Naive B cell (primary cell): ENCODE measurements at regions not wholly inside any gene's neighbourhood (a gene's known extent, or its start where the extent isn't known, plus 50 kb on each side); places are given as distances from the start of the nearest gene placed in this dataset.
A peak's percentile ranks its signal among the peaks of the same experiment; 100 is the strongest.
"Not testable (repeated sequence)": the region's sequence is repeated elsewhere in the genome, so short reads cannot be mapped to it uniquely, and the experiment has no call there.

Experiments used
- ATAC-seq, 2 donors: fragments of 150-1000 bp; cut with Tn5 transposase; 2 replicates each; pipeline ENCODE4 v1.10.0; 2021; ENCODE audit warnings: low read depth in 2 of 2, mild to moderate bottlenecking in 2 of 2, moderate library complexity in 2 of 2
- DNase-seq: peaks from one replicate; pipeline ENCODE4 v3.0.0; 2022
- H3K27ac Mint-ChIP-seq, 6 donors: one replicate each; pipeline ENCODE4 v1.8.0; 2020 to 2022; ENCODE audit warnings: mild to moderate bottlenecking in 6 of 6, mixed read lengths in 6 of 6, moderate library complexity in 5 of 6, inconsistent platforms in 2 of 6
- H3K27me3 Mint-ChIP-seq, 3 donors: one replicate each; pipeline ENCODE4 v1.8.0; 2021 to 2022; ENCODE audit warnings: mixed read lengths in 3 of 3, mild to moderate bottlenecking in 1 of 3
- H3K36me3 Mint-ChIP-seq, 2 donors: one replicate each; pipeline ENCODE4 v1.8.0; 2020 to 2022; ENCODE audit warnings: mixed read lengths in 2 of 2, inconsistent platforms in 1 of 2, mild to moderate bottlenecking in 1 of 2
- H3K4me1 Mint-ChIP-seq, 3 donors: one replicate each; pipeline ENCODE4 v1.8.0; 2020 to 2022; ENCODE audit warnings: mixed read lengths in 3 of 3, inconsistent platforms in 1 of 3, mild to moderate bottlenecking in 1 of 3, moderate library complexity in 1 of 3
- H3K4me3 Mint-ChIP-seq, 8 donors: one replicate each; pipeline ENCODE4 v1.8.0; 2020 to 2022; ENCODE audit warnings: mild to moderate bottlenecking in 8 of 8, mixed read lengths in 8 of 8, moderate library complexity in 8 of 8, inconsistent platforms in 2 of 8
- H3K9me3 Mint-ChIP-seq, 7 donors: one replicate each; pipeline ENCODE4 v1.8.0; 2020 to 2022; ENCODE audit warnings: mixed read lengths in 7 of 7, mild to moderate bottlenecking in 5 of 7, inconsistent platforms in 2 of 7, moderate library complexity in 1 of 7

DNA sequence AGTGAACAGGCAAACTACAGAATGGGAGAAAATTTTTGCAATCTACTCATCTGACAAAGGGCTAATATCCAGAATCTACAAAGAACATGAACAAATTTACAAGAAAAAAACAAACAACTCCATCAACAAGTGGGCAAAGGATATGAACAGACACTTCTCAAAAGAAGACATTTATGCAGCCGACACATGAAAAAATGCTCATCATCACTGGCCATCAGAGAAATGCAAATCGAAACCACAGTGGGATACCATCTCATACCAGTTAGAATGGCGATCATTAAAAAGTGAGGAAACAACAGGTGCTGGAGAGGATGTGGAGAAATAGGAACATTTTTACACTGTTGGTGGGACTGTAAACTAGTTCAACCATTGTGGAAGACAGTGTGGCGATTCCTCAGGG, 167.8 kb upstream of the PWP1 start:
- not testable (repeated sequence) for H3K4me1 Mint-ChIP-seq, ATAC-seq, H3K4me3 Mint-ChIP-seq, H3K27ac Mint-ChIP-seq, H3K9me3 Mint-ChIP-seq, H3K27me3 Mint-ChIP-seq, DNase-seq
- H3K36me3 Mint-ChIP-seq, result peaks cover 0 to 11% of the 10 kb centered on the region in 2 donors

DNA sequence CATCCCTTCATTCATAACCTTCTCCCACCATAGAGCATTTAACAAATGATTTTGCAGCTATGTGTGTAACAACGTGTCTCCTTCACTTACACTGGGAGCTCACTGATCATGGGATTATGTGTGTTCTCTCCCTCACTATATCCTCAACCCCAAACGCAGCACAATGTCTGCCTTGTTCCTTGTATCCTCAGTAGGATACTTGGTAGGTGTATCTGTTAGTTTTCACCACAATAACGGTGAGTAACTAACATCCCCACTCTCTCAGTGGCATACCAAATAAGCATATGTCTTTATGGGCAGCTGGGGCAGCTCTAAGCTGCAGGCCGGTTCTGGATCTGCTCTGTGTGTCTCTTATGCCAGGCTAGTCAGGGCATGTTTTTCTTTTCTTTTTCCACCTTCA, 166.7 kb upstream of the PWP1 start:
- Mint-ChIP-seq H3K9me3 (peaks cover 0 to 9% (median 6%) of the 10 kb centered on the region in 7 donors), H3K27me3 (peaks cover 0 to 8% (median 5%) of the 10 kb centered on the region in 3 donors), H3K27ac (no peak overlapping the region), H3K4me1 (peaks cover 5 to 6% (median 5%) of the 10 kb centered on the region in 3 donors), H3K36me3 (peaks cover 0 to 11% of the 10 kb centered on the region in 2 donors), H3K4me3 (no peak overlapping the region)
- DNase-seq (no peak), ATAC-seq (no peak)

DNA sequence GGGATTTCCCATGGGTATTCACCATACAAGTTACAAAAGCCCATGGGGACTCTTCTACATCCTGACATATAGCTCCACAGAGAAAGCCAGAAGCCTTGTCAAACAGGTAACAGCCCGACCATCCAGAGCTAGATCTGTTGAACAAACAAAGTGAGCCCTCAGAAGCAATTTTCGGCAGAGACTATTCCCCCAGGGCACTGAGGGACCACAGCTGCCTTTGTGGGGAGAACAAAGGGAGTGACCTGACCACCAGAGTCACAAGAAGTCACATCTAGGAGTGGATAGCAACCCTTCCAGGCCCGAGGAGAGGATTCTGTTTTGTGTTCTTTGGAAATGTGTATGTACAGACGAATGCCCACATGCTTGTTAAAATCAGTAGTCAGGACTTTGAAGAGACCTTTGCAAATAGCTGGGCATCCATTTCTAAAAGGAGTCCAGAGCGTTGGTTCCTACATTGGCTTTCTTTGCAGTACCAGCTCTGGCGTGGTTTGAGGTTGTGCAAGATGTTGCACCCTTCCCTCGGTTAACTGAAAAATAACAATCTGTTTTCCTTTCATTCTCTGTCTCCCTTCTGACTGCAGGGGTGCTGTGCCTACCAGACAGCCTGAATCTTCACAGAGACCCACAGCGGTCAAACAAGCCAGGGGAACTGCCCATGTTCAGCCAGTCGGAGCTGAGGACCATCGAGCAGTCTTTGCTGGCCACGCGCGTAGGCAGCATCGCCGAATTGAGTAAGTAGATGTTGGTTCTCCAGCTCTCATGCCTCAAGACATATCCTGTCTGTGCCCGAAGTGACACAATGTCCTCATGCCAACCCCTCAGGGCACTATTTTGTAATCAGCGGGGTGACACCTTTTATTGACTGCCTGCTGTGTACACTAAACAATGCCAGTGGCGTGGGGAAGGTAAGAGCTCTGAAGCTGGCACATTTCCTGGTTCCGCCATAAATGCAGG, 165.4 kb upstream of the PWP1 start:
- Mint-ChIP-seq H3K27ac (peak overlapping the region in 1 of 6 donors; percentile 37), H3K36me3 (peaks cover 0 to 11% of the 10 kb centered on the region in 2 donors)

DNA sequence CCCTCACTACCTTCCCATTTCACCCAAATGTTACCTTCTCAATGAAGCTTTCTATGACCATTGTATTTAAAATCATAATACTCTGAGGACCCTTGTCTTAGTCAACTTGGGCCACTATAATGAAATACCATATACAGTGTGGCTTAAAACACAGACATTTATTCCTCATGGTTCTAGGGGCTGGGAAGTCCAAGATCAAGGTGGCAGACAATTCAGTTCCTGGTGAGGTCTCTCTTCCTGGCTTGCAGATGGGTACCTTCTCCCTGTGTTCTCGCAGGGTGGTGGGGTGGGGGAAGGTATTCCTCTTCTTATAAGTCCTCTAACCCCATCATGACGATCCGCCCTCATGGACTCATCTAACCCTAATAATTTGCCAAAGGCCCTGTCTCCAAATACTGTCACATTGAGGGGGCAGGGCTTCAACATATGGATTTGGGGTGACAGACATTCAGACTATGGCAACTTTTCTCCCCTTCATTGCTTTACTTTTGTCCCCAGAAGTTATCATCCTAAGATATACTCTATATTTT, 163.7 kb upstream of the PWP1 start:
- H3K36me3 Mint-ChIP-seq, result peaks cover 0 to 11% of the 10 kb centered on the region in 2 donors
- no peak for DNase-seq
- peaks cover 0 to 8% (median 5%) of the 10 kb centered on the region in 3 donors for H3K27me3 Mint-ChIP-seq
- H3K4me3 Mint-ChIP-seq, result no peak overlapping the region
- ATAC-seq, result no peak
- peaks cover 0 to 2% (median 0%) of the 10 kb centered on the region in 3 donors for H3K4me1 Mint-ChIP-seq
- peaks cover 0 to 9% (median 6%) of the 10 kb centered on the region in 7 donors for H3K9me3 Mint-ChIP-seq
- no peak overlapping the region for H3K27ac Mint-ChIP-seq

More for the DNA sequence above, 165.4 kb upstream of the PWP1 start:
- H3K27me3 Mint-ChIP-seq, result peaks cover 0 to 8% (median 5%) of the 10 kb centered on the region in 3 donors
- ATAC-seq (no peak), DNase-seq (no peak)
- H3K4me1 Mint-ChIP-seq, result peaks cover 5 to 7% (median 5%) of the 10 kb centered on the region in 3 donors
- H3K4me3 Mint-ChIP-seq, result no peak overlapping the region
- peaks cover 0 to 9% (median 6%) of the 10 kb centered on the region in 7 donors for H3K9me3 Mint-ChIP-seq

DNA sequence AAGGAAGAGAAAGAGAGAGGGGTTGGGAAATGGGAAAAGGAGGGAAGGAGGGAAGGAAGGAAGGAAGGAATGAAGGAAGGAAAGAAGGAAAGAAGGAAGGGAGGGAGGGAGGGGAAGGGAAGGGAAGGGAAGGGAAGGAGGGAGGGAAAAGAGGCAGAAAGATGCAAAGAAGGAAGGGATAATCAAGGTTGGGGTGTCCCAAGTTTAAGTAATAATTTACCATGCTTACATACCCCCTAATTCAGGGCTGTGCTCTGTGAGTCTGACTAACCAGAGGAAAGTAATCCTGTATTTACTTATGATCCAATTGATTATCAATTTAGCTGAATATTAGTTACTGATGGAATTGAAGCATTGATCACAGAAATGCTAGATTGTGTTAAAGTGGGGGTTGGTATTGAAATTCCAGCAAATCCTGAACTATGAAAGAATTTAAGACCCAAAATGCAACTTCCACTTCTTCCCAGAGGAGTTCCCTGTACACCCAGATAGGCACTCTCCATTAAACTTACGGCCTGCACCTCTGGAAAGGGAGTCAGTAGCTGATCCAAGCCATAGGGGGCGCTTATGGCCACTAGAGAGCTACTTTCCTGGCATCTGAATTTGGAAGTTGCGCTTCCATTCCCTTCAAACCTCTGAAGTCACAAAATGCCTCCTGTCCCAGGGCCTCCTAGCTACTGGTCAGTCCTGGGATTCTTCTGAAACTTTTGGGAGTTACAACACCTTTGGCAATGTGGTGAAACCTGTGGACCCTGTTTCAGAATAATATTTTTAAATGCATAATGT, 162.7 kb upstream of the PWP1 start:
- DNase-seq, result no peak
- Mint-ChIP-seq H3K36me3 (peaks cover 0 to 11% of the 10 kb centered on the region in 2 donors), H3K27ac (no peak overlapping the region), H3K9me3 (peaks cover 0 to 9% (median 6%) of the 10 kb centered on the region in 7 donors), H3K4me3 (no peak overlapping the region), H3K4me1 (peaks cover 0 to 2% (median 0%) of the 10 kb centered on the region in 3 donors), H3K27me3 (peaks cover 0 to 8% (median 5%) of the 10 kb centered on the region in 3 donors)
- no peak for ATAC-seq

DNA sequence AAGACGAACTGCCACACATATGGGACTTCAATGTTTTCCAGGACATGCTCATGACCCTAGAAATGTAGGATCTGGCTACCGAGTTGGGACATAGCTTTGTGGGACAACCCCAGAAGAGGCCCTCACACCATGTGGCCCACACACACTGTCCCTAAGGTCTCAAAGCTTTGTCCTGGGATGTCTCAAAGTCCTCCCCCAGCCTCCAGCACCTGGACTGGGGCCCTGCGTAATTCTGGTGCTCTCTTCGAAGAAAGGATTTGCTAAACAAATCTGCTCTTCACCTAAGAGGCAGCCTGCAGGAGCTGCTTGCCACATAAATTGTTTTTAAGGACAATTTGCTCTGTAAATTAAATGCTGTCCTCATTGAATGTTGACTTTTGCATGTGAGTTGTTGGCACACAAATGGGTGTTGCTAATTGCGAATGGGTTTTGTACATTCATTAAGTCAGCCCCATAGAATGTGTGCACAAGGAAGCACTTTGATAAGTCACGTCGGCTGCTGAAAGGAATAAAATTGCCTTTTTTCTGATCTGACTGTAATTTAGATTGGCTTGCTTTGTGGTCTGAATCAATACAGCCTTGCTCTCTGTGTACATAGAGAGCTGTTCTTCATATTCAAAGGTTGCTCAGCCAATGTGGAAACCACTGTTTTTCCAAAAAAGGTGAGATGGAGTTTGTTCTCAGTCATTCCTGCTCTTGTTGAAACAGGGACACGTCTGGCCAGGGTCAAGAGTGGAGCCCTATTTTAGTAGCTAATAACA, 161.6 kb upstream of the PWP1 start:
- peaks cover 0 to 8% (median 5%) of the 10 kb centered on the region in 3 donors for H3K27me3 Mint-ChIP-seq

DNA sequence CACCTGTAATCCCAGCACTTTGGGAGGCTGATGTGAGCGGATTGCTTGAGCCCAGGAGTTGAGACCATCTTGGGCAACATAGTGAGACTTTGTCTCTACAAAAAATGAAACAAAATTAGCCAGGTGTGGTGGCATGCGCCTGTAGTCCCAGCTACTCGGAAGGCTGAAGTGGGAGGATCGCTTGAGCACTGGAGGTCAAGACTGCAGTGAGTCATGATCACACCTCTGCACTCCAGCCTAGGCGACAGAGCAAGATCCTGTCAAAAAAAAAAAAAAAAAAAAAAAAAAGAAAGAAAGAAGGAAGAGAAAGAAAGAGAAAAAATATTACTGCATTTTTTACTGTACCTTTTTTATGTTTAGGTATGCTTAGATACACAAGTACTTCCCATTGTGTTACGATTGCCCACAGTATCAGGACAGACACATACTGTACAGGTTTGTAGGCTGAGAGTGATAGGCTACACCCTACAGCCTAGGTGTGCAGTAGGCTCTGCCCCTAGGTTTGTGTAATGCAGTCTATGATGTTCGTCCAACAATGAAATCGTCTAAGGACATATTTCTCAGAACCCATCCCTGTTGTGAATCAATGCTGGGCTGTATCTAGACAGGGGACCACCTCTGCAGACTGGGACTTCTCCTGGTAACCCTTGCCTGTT, 160.4 kb upstream of the PWP1 start:
- Mint-ChIP-seq H3K9me3 (peaks cover 0 to 9% (median 6%) of the 10 kb centered on the region in 7 donors), H3K27me3 (peaks cover 0 to 8% (median 5%) of the 10 kb centered on the region in 3 donors), H3K27ac (no peak overlapping the region), H3K4me1 (peaks cover 0 to 2% (median 0%) of the 10 kb centered on the region in 3 donors), H3K36me3 (peaks cover 0 to 11% of the 10 kb centered on the region in 2 donors), H3K4me3 (no peak overlapping the region)
- DNase-seq (no peak), ATAC-seq (no peak)

More for the DNA sequence above, 161.6 kb upstream of the PWP1 start:
- H3K4me1 Mint-ChIP-seq, result peaks cover 0 to 2% (median 0%) of the 10 kb centered on the region in 3 donors
- peaks cover 0 to 9% (median 6%) of the 10 kb centered on the region in 7 donors for H3K9me3 Mint-ChIP-seq
- no peak overlapping the region for H3K4me3 Mint-ChIP-seq
- ATAC-seq (no peak), DNase-seq (no peak)
- no peak overlapping the region for H3K27ac Mint-ChIP-seq
- peaks cover 0 to 11% of the 10 kb centered on the region in 2 donors for H3K36me3 Mint-ChIP-seq

DNA sequence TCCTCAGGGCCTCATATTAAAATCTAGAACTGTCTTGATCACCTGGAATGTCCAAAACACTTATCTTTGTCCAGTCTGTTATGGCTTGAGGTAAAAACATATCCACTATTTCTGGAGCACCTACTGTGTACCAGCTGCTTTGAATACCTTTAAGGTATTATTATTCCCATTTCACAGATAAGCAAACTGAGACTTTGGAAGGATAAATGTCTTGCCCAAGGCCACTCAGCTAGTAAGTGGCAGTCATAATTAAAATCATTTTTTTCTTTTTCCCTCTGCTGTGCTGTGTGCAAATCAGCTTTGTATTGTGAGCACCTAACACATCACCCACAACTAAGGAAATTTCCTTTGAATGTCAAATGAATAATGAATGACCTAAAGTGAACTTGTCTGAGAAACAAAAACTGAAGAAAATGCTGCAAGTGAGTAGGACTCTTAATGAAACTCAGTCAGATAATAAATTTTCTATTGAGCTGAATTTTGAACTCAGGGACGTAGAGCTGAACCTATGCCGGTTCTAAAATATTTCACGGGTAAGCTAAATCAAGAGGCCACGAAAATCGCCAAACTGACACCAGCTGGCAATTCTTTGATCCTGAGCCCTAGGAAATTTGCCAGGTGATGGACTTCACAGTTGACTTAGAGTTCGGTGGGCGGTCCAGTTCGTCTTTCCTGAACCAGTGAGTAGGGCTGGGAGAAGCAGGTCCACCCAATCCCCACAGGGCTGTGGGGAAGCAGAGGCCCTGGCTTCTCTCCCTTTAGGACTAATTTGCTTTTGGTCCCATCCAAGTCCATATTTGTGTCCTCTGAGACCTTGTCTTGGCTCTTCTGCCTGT, 159.7 kb upstream of the PWP1 start:
- no peak overlapping the region for H3K4me3 Mint-ChIP-seq
- H3K36me3 Mint-ChIP-seq, result peaks cover 0 to 11% of the 10 kb centered on the region in 2 donors
- DNase-seq, result no peak
- H3K27me3 Mint-ChIP-seq, result peaks cover 0 to 8% (median 5%) of the 10 kb centered on the region in 3 donors
- peak overlapping the region in 1 of 6 donors; percentile 28 for H3K27ac Mint-ChIP-seq
- peaks cover 0 to 2% (median 0%) of the 10 kb centered on the region in 3 donors for H3K4me1 Mint-ChIP-seq
- ATAC-seq, result no peak
- H3K9me3 Mint-ChIP-seq, result peaks cover 0 to 9% (median 6%) of the 10 kb centered on the region in 7 donors

DNA sequence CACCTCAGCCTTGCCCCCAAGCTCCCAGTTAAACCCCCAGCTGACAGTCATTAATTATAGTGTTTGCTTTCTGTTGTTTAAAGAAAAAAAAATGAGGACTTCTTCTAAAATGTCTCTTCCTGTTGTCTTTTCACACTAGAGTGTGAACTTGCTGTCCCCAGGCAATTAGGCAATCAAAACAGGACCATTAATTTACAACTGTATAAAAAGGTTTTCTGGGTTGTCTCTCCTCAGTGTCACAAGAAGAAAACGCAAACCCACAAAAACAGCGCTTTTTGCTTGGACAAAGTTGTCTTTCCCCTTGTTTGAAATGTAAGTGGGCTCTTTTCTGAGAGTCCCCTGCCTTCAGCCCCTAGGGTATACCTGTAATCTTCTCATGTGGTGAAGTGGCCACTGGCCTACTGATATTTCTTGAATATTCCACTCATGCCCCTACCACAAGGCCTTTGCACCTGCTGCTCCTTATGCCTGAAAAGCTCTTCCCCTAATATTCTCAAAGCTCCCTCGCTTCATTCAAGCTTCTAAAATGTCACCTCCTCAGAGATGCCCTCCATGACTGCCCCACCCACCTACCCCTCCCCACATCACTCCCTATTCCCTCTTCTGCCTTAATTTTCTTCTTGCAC, 158.9 kb upstream of the PWP1 start:
- Mint-ChIP-seq H3K36me3 (peaks cover 0 to 7% of the 10 kb centered on the region in 2 donors), H3K27ac (peak overlapping the region in 2 of 6 donors; percentile 17 to 28)

DNA sequence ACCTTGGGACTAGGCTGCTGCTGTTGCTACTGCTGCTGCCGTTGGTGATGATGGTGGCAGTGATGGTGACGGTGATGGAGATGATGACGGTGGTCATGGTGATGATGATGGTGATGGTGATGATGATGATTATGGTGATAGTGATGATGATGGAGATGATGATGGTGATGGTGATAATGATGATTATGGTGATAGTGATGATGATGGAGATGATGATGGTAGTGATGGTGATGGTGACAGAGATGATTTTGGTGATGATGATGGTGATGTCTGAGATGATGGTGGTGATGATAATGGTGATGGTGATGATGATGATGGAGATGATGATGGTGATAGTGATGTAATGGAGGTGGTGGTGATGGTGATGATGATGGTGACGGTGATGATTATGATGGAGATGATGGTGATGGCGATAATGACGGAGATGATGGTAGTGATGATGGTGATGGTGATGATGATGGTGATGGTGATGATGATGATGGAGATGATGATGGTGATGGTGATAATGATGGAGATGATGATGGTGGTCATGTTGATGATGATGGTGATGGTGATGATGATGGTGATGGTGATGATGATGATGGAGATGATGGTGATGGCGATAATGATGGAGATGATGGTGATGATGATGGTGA, 156.8 kb upstream of the PWP1 start:
- Mint-ChIP-seq H3K4me1 (peaks cover 10 to 18% (median 11%) of the 10 kb centered on the region in 3 donors), H3K9me3 (peaks cover 0 to 15% (median 7%) of the 10 kb centered on the region in 7 donors), H3K27me3 (no peaks in the 10 kb centered on the region), H3K4me3 (no peak overlapping the region), H3K36me3 (peaks cover 0 to under 1% of the 10 kb centered on the region in 2 donors), H3K27ac (no peak overlapping the region)
- no peak for DNase-seq
- no peak for ATAC-seq

More for the DNA sequence above, 158.9 kb upstream of the PWP1 start:
- Mint-ChIP-seq H3K4me3 (peak overlapping the region in 1 of 8 donors; percentile 22), H3K27me3 (peaks cover 0 to 5% (median 4%) of the 10 kb centered on the region in 3 donors), H3K9me3 (peaks cover 0 to 6% (median 4%) of the 10 kb centered on the region in 7 donors), H3K4me1 (peaks cover 0 to 2% (median 0%) of the 10 kb centered on the region in 3 donors)
- ATAC-seq, result no peak
- DNase-seq, result no peak

DNA sequence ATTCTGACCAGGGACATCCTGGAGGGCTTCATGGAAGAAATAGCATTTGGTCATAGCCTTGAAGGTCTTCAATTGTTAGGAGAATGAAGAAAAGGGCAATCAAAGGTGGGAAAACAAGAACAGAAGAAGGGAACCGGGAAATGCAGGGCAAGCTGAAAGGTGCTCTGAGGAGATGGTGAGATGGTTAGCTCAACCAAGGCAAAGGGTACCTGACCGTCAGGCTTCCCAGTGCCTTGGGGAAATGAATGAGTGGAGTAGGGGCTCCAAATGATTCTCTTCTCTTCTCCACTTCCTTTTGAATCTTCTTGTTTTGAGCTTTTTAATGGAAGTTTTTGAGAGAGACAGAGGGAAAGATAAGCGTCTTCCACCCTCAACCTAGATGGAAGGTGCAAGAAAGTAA, 155.6 kb upstream of the PWP1 start:
- Mint-ChIP-seq H3K36me3 (peaks cover 0 to 10% of the 10 kb centered on the region in 2 donors), H3K27ac (no peak overlapping the region), H3K9me3 (peaks cover 0 to 15% (median 7%) of the 10 kb centered on the region in 7 donors), H3K4me1 (peaks cover 11 to 22% (median 14%) of the 10 kb centered on the region in 3 donors), H3K27me3 (no peaks in the 10 kb centered on the region), H3K4me3 (no peak overlapping the region)
- ATAC-seq, result no peak
- DNase-seq, result no peak
